Cardiac septum (tissue), 1 donor: ENCODE measurements at regions not wholly inside any gene's neighbourhood (a gene's known extent, or its start where the extent isn't known, plus 50 kb on each side); places are given as distances from the start of the nearest gene placed in this dataset.

Experiments used
- DNase-seq: peaks from one replicate; pipeline ENCODE4 v3.0.0-alpha.2; 2020; ENCODE audit warnings: low spot score
- intact Hi-C: fragments of 100-400 bp; cut with DNase I; formaldehyde crosslinking; loops from one replicate; pipeline ENCODE4 v1.14.0; 2022
- donor health status: DM: no; HTN: no; CAD: no.

GRCh38 chrX:94041881-94042280, 367.9 kb downstream of the FAM133A start:
- no peak for DNase-seq

GRCh38 chrX:94045724-94046123, 371.7 kb downstream of the FAM133A start:
- DNase-seq = no peak

More at GRCh38 chrX:94041881-94042280, 367.9 kb downstream of the FAM133A start:
- intact Hi-C loops = no loop called here

GRCh38 chrX:94051926-94052325, 377.9 kb downstream of the FAM133A start:
- no peak for DNase-seq
- intact Hi-C loops = no loop called here

More at GRCh38 chrX:94045724-94046123, 371.7 kb downstream of the FAM133A start:
- intact Hi-C loops = no loop called here

GRCh38 chrX:94053575-94053974, 379.6 kb downstream of the FAM133A start:
- intact Hi-C loops = no loop called here

GRCh38 chrX:94057385-94057784, 383.4 kb downstream of the FAM133A start:
- intact Hi-C loops = no loop called here
- no peak for DNase-seq

More at GRCh38 chrX:94053575-94053974, 379.6 kb downstream of the FAM133A start:
- no peak for DNase-seq

GRCh38 chrX:94058728-94059382, 384.8 kb downstream of the FAM133A start:
- intact Hi-C loops = no loop called here
- DNase-seq = no peak

- no peak for DNase-seq
- intact Hi-C loops = no loop called here
Observed at GRCh38 chrX:94065091-94065490, 391.1 kb downstream of the FAM133A start.

GRCh38 chrX:94089149-94089548, 415.1 kb downstream of the FAM133A start:
- intact Hi-C loops = no loop called here
- no peak for DNase-seq

GRCh38 chrX:94097868-94098267, 423.9 kb downstream of the FAM133A start:
- DNase-seq = no peak
- intact Hi-C loops = no loop called here

GRCh38 chrX:94107981-94108380, 434.0 kb downstream of the FAM133A start:
- intact Hi-C loops = no loop called here
- no peak for DNase-seq

- intact Hi-C loops = no loop called here
Observed at GRCh38 chrX:94114362-94114761, 440.4 kb downstream of the FAM133A start.

GRCh38 chrX:94121799-94122198, 447.8 kb downstream of the FAM133A start:
- no peak for DNase-seq
- intact Hi-C loops = no loop called here

More at GRCh38 chrX:94114362-94114761, 440.4 kb downstream of the FAM133A start:
- DNase-seq = no peak

- DNase-seq = no peak
Observed at GRCh38 chrX:94123062-94123461, 449.1 kb downstream of the FAM133A start.

GRCh38 chrX:94162971-94163370, 489.0 kb downstream of the FAM133A start:
- intact Hi-C loops = no loop called here
- no peak for DNase-seq

More at GRCh38 chrX:94123062-94123461, 449.1 kb downstream of the FAM133A start:
- intact Hi-C loops = no loop called here

GRCh38 chrX:94178145-94178788, 504.3 kb downstream of the FAM133A start:
- intact Hi-C loops = no loop called here
- no peak for DNase-seq

- intact Hi-C loops = no loop called here
- no peak for DNase-seq
Observed at GRCh38 chrX:94204524-94204923, 530.5 kb downstream of the FAM133A start.

GRCh38 chrX:94216738-94217137, 542.7 kb downstream of the FAM133A start:
- intact Hi-C loops = no loop called here
- DNase-seq = no peak

- no peak for DNase-seq
- intact Hi-C loops = no loop called here
Observed at GRCh38 chrX:94252211-94252610, 578.2 kb downstream of the FAM133A start.

GRCh38 chrX:94256396-94256795, 582.4 kb downstream of the FAM133A start:
- intact Hi-C loops = no loop called here

GRCh38 chrX:94265323-94265722, 591.3 kb downstream of the FAM133A start:
- intact Hi-C loops = no loop called here

More at GRCh38 chrX:94256396-94256795, 582.4 kb downstream of the FAM133A start:
- DNase-seq = no peak

GRCh38 chrX:94288325-94288724, 614.3 kb downstream of the FAM133A start:
- intact Hi-C loops = no loop called here
- no peak for DNase-seq

More at GRCh38 chrX:94265323-94265722, 591.3 kb downstream of the FAM133A start:
- DNase-seq = no peak
